ENCODE measurements at regions not wholly inside any gene's neighbourhood (a gene's known extent, or its start where the extent isn't known, plus 50 kb on each side); places are given as distances from the start of the nearest gene placed in this dataset.

GRCh38 chr4:141538001-141538400 lies 98.4 kb upstream of the IL15 start:
- Histone ChIP-seq H4K5ac (ENCODE audit: insufficient read length, low read depth, low read length) (no peak overlapping the region), H3K4me3 (ENCODE audit: extremely low read depth in 1 of 4, insufficient read depth in 2 of 4, low read depth in 3 of 4, low read length in 4 of 4) (no peak overlapping the region), H3K27ac (ENCODE audit: low read depth, low read length) (no peak overlapping the region), H3K4me1 (replicated peaks in 1 of 4; ENCODE audit: control insufficient read depth in 3 of 4, insufficient read depth in 4 of 4, low read length in 3 of 4) (no peaks in the 10 kb centered on the region), H2AFZ (ENCODE audit: low read length) (no peak overlapping the region), H3K4ac (replicated peaks; ENCODE audit: insufficient read length, low read depth, low read length) (no peak overlapping the region), H3K79me2 (ENCODE audit: control insufficient read depth in 1 of 2, insufficient read depth in 2 of 2, low read length in 2 of 2) (no peaks in the 10 kb centered on the region), H2BK12ac (ENCODE audit: low read depth, low read length) (no peak overlapping the region), H3K23me2 (ENCODE audit: low read depth, low read length) (no peaks in the 10 kb centered on the region), H3K9me3 (ENCODE audit: insufficient read depth in 2 of 2, low read depth in 1 of 2, low read length in 1 of 2) (0 out of 4 replicates have a peak, but pooled peaks cover 0 to 5% of the 10 kb centered on the region in 2 experiments), H3K4me2 (ENCODE audit: insufficient read depth in 1 of 2, low read depth in 2 of 2, low read length in 2 of 2) (no peak overlapping the region), H3K18ac (ENCODE audit: extremely low read depth, low read length) (no peak overlapping the region), H2BK120ac (replicated peaks; ENCODE audit: low read depth, low read length) (no peak overlapping the region), H4K8ac (ENCODE audit: extremely low read depth, insufficient read depth, low read length) (no peak overlapping the region), H3K56ac (replicated peaks; ENCODE audit: insufficient read length, low read depth, low read length) (no peak overlapping the region), H3K36me3 (ENCODE audit: control insufficient read depth in 2 of 4, insufficient read depth in 4 of 4, low read length in 3 of 4) (no peaks in the 10 kb centered on the region), H4K20me1 (replicated peaks in 1 of 2; ENCODE audit: control insufficient read depth in 1 of 2, insufficient read depth in 2 of 2, low read length in 2 of 2) (no peaks in the 10 kb centered on the region), H3K9ac (replicated peaks in 1 of 4; ENCODE audit: extremely low read depth in 1 of 4, low read depth in 3 of 4, low read length in 3 of 4) (no peak overlapping the region), H2BK5ac (ENCODE audit: low read depth, low read length) (no peak overlapping the region), H2BK15ac (ENCODE audit: low read length) (no peak overlapping the region), H2BK20ac (ENCODE audit: low read length) (no peak overlapping the region), H3K23ac (ENCODE audit: insufficient read length) (no peak overlapping the region), H3K27me3 (replicated peaks in 1 of 4; ENCODE audit: control insufficient read depth in 3 of 4, extremely low read depth in 1 of 4, insufficient read depth in 3 of 4, low read length in 3 of 4) (no peaks in the 10 kb centered on the region), H2AK5ac (ENCODE audit: low read depth, low read length) (no peak overlapping the region), H3K79me1 (ENCODE audit: low read depth, low read length) (no peaks in the 10 kb centered on the region), H4K91ac (replicated peaks; ENCODE audit: insufficient read length, low read length) (no peak overlapping the region), H3K14ac (ENCODE audit: insufficient read length) (no peak overlapping the region)
- 94% methylated on average over 1 of the region's 1 CpG; no CpG with 5 or more reads in 1 of the 2 experiments for WGBS, 2 experiments (ENCODE audit: extremely low coverage in 1 of 2, insufficient coverage in 1 of 2, insufficient read length in 1 of 2, insufficient replicate concordance in 2 of 2, low coverage in 1 of 2, low lambda C conversion rate in 2 of 2, missing lambda C conversion rate in 1 of 2)
- CTCF ChIA-PET (ENCODE audit: partially characterized antibody), result interaction anchor here (0.7 kb wide), 1 partner anchor 20 kb away, joined by 3 read pairs; no protein-coding TSS in a partner anchor
- TF ChIP-seq CEBPB (IDR thresholded peaks at IDR 0.05; ENCODE audit: low read depth, low read length), result no peak
- no peak for TF ChIP-seq SP2 (IDR thresholded peaks at IDR 0.05; ENCODE audit: low read length)
- no peak for TF ChIP-seq CHD2 (IDR thresholded peaks at IDR 0.05; ENCODE audit: low read length)
- no peak for TF ChIP-seq RNF2 (IDR thresholded peaks at IDR 0.05; ENCODE audit: borderline replicate concordance, low read depth, low read length, missing control alignments, poor library complexity, severe bottlenecking)
- no peak for TF ChIP-seq SIN3A (conservative IDR thresholded peaks at IDR 0.05 in 1 of 2, IDR thresholded peaks at IDR 0.05 in 1 of 2; ENCODE audit: low read depth in 1 of 2, low read length in 2 of 2)
- POLR2A ChIA-PET (ENCODE audit: partially characterized antibody), result no interaction called here
- no peak for DNase-seq (ENCODE audit: low read depth in 1 of 2, low spot score in 2 of 2)
- no peak for FAIRE-seq

Measured in H1 (cell line).